Right lobe of liver (tissue), 4 donors: ENCODE measurements at regions not wholly inside any gene's neighbourhood (a gene's known extent, or its start where the extent isn't known, plus 50 kb on each side); places are given as distances from the start of the nearest gene placed in this dataset.

ENCODE experiments used
- CTCF ChIP-seq, 4 donors: fragments of 200-600 bp in 3 of 4; fragments of 450-650 bp in 1 of 4; IDR thresholded peaks; one replicate each; pipeline versions ENCODE4 v1.5.1 to v1.8.0; 2016 to 2022; ENCODE audit warnings: antibody characterized with exemption in 4 of 4, mild to moderate bottlenecking in 2 of 4
- POLR2A ChIP-seq: fragments of 450-650 bp; IDR thresholded peaks from one replicate; pipeline ENCODE4 v1.6.1; 2017; ENCODE audit warnings: antibody characterized with exemption, mild to moderate bottlenecking
- donor health status: DM: no; HTN: no; CAD: no.
- donor health status: DM: no; HTN: no; CAD: no.
- donor health status: DM: no; HTN: yes; CAD: no.

GRCh38 chr7:85341121-85341520 lies 154.3 kb upstream of the SEMA3D start:
- TF ChIP-seq CTCF (IDR thresholded peaks at IDR 0.05) (no peak), POLR2A (no peak)
